GM23338 (cell line): ENCODE measurements at regions not wholly inside any gene's neighbourhood (a gene's known extent, or its start where the extent isn't known, plus 50 kb on each side); places are given as distances from the start of the nearest gene placed in this dataset.

ENCODE experiments used
- ZNF114 ChIP-seq: fragments of 250-450 bp; sonication (Bioruptor Pico); IDR thresholded peaks from 2 replicates; pipeline ENCODE4 v1.5.0; 2020; ENCODE audit warnings: mild to moderate bottlenecking, moderate library complexity
- TF ChIP-seq, protein P1 (sequence below), 2 experiments: fragments of 200-600 bp in 1 of 2; sonication (generic) in 1 of 2; conservative IDR thresholded peaks; 2 replicates each; pipeline versions ENCODE4 v1.5.1 to v1.6.1; 2016 to 2017; ENCODE audit warnings: antibody characterized with exemption in 2 of 2, low read depth in 2 of 2, mild to moderate bottlenecking in 2 of 2, moderate library complexity in 1 of 2

DNA sequence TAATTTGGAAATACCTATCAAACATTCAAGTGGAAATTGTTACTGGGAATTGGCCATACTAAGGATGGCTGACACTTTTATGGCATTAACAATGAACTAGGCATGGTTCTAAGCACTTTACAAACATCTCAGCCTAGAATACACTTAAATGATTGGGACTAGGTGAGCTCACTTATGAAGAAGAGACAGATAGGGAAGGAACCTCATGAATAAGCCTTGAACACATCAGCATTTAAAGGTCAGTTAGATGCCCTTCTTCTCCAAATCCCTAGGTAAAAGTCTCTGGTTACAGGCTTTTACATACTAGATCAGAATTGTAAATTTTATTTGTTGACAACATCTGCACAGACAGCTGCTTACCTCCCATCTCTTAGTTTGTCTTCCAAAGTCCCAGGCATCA, 488.6 kb downstream of the RMST start:
- TF ChIP-seq, protein P1, sequence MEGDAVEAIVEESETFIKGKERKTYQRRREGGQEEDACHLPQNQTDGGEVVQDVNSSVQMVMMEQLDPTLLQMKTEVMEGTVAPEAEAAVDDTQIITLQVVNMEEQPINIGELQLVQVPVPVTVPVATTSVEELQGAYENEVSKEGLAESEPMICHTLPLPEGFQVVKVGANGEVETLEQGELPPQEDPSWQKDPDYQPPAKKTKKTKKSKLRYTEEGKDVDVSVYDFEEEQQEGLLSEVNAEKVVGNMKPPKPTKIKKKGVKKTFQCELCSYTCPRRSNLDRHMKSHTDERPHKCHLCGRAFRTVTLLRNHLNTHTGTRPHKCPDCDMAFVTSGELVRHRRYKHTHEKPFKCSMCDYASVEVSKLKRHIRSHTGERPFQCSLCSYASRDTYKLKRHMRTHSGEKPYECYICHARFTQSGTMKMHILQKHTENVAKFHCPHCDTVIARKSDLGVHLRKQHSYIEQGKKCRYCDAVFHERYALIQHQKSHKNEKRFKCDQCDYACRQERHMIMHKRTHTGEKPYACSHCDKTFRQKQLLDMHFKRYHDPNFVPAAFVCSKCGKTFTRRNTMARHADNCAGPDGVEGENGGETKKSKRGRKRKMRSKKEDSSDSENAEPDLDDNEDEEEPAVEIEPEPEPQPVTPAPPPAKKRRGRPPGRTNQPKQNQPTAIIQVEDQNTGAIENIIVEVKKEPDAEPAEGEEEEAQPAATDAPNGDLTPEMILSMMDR (conservative IDR thresholded peaks at IDR 0.05; ENCODE audit: low read depth in 2 of 2) = no peak
- TF ChIP-seq ZNF114 (CRISPR knock-in tag) = no peak
